Type B pancreatic cell (in vitro differentiated cells): ENCODE measurements at regions not wholly inside any gene's neighbourhood (a gene's known extent, or its start where the extent isn't known, plus 50 kb on each side); places are given as distances from the start of the nearest gene placed in this dataset.

Source experiments
- DNase-seq: peaks from one replicate; pipeline ENCODE4 v3.0.0; 2021; ENCODE audit warnings: mixed read lengths; ENCODE audit not compliant: unreplicated experiment; ENCODE audit errors: extremely low spot score
- H3K27ac Mint-ChIP-seq: 2 replicates; pipeline ENCODE4 v1.8.0; 2021; ENCODE audit warnings: mild to moderate bottlenecking, mixed read lengths
- H3K27me3 Mint-ChIP-seq: 2 replicates; pipeline ENCODE4 v1.8.0; 2021; ENCODE audit warnings: mixed read lengths
- H3K36me3 Mint-ChIP-seq: 2 replicates; pipeline ENCODE4 v1.8.0; 2021; ENCODE audit warnings: mixed read lengths
- H3K4me1 Mint-ChIP-seq: one replicate; pipeline ENCODE4 v1.8.0; 2021; ENCODE audit warnings: mixed read lengths; ENCODE audit not compliant: unreplicated experiment
- H3K4me3 Mint-ChIP-seq: 2 replicates; pipeline ENCODE4 v1.8.0; 2021; ENCODE audit warnings: mild to moderate bottlenecking, mixed read lengths
- H3K9me3 Mint-ChIP-seq: 2 replicates; pipeline ENCODE4 v1.8.0; 2021; ENCODE audit warnings: mixed read lengths
- TF ChIP-seq, protein P1 (sequence below): fragments of 200-600 bp; sonication (generic); conservative IDR thresholded peaks from 2 replicates; pipeline ENCODE4 v1.5.0; 2021; ENCODE audit warnings: antibody characterized with exemption, mild to moderate bottlenecking

DNA sequence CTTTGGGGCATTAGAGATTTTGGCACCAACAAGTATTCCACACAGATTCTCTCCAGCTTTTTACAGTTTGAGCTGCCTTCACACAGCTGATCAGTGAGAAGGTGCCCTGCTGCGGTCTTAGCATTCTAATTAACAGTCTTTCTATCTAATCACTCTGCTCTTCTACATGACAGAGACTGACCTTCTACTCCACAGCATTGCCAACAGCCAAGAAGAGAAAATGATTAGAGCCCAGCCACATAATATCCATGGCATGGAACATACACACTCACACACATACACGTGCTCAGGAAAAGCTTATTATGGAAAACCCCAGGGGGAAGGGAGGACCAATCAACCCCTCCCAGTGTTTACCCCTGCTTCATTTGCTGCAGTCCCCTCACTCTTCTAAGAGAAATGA lies 76.1 kb upstream of the PPP2R3A start:
- Mint-ChIP-seq H3K4me3 (no peak overlapping the region), H3K27ac (no peak overlapping the region), H3K36me3 (no peaks in the 10 kb centered on the region), H3K27me3 (peaks cover 21% of the 10 kb centered on the region), H3K9me3 (no peaks in the 10 kb centered on the region), H3K4me1 (no peaks in the 10 kb centered on the region)
- TF ChIP-seq, protein P1, sequence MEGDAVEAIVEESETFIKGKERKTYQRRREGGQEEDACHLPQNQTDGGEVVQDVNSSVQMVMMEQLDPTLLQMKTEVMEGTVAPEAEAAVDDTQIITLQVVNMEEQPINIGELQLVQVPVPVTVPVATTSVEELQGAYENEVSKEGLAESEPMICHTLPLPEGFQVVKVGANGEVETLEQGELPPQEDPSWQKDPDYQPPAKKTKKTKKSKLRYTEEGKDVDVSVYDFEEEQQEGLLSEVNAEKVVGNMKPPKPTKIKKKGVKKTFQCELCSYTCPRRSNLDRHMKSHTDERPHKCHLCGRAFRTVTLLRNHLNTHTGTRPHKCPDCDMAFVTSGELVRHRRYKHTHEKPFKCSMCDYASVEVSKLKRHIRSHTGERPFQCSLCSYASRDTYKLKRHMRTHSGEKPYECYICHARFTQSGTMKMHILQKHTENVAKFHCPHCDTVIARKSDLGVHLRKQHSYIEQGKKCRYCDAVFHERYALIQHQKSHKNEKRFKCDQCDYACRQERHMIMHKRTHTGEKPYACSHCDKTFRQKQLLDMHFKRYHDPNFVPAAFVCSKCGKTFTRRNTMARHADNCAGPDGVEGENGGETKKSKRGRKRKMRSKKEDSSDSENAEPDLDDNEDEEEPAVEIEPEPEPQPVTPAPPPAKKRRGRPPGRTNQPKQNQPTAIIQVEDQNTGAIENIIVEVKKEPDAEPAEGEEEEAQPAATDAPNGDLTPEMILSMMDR: no peak
- DNase-seq: no peak

DNA sequence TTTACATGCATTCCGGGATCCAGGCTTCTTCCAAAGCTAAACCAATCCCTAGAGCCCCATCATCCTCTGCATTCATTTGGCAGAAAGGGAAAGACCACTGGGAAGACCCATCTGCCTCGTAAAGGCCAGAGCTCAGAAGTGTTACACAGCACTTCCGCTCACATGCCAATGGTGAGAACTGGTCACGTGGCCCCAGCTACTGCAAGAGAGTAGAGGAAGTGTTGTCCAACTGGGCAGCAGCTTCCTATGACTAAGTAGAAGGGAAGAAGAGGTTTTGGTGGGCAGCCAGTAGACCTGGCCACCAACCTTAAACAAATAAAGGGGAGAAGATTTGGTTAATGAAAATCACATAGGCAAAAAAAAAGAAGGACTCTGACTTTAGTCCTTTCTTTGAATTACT lies 74.4 kb upstream of the PPP2R3A start:
- H3K27me3 Mint-ChIP-seq: peaks cover 21% of the 10 kb centered on the region
- no peaks in the 10 kb centered on the region for H3K4me1 Mint-ChIP-seq
- no peaks in the 10 kb centered on the region for H3K9me3 Mint-ChIP-seq
- H3K27ac Mint-ChIP-seq: no peak overlapping the region
- H3K36me3 Mint-ChIP-seq: no peaks in the 10 kb centered on the region
- TF ChIP-seq, protein P1: no peak
- no peak overlapping the region for H3K4me3 Mint-ChIP-seq
- no peak for DNase-seq

DNA sequence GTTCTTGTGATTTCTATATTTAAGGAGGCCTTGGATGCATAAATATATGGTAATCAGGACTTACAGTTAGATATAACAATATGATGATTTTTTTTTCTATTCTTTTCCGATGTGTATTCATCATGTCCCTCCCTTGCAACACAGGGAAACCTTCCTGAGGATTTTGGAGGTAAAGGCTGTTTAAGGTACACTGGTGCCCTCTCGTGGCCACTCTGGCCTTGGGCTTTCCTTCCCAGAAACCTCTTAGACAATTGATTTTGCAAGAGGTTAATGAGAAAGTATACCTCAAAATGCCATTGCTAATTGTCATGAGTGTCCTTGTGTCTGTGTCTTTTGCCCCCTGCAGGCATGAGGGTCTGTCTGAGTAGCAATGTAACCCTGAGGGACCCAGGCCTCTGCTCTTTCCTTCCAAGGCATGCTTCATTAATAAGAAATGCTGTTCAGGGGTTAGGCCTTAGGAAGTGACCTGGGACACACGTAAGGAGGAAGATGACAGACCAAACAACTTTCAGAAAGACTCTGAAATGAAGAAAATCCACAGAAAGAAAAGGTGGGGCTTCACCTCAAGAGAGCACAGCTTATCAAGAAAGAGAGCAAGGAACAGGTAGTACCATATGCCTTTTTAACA lies 70.3 kb upstream of the PPP2R3A start:
- TF ChIP-seq, protein P1: peak; percentile 95
- DNase-seq: peak; percentile 73
- no peaks in the 10 kb centered on the region for H3K4me1 Mint-ChIP-seq
- H3K9me3 Mint-ChIP-seq: no peaks in the 10 kb centered on the region
- H3K27ac Mint-ChIP-seq: no peak overlapping the region
- H3K36me3 Mint-ChIP-seq: no peaks in the 10 kb centered on the region
- peaks cover 21% of the 10 kb centered on the region for H3K27me3 Mint-ChIP-seq
- H3K4me3 Mint-ChIP-seq: no peak overlapping the region

DNA sequence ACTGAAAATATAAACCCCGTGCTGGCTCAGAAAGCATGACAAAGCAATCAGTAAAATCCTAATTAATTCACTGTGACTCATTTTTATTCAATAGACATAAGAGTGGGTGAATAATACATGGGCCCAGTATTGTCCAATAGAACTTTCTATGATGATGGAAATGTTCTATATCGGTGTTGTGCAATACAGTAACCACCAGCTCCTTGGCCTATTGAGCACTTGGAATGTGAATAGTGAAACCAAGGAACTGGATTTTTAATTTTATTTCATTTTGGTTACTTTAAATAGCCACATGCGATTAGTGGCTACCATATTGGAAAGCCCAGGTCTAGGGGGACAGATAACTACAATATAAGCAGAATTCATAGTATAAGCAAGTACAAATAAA lies 69.8 kb upstream of the PPP2R3A start:
- Mint-ChIP-seq H3K27ac (no peak overlapping the region), H3K9me3 (no peaks in the 10 kb centered on the region), H3K4me3 (no peak overlapping the region), H3K4me1 (no peaks in the 10 kb centered on the region), H3K27me3 (peaks cover 21% of the 10 kb centered on the region), H3K36me3 (no peaks in the 10 kb centered on the region)
- no peak for DNase-seq
- TF ChIP-seq, protein P1: no peak

DNA sequence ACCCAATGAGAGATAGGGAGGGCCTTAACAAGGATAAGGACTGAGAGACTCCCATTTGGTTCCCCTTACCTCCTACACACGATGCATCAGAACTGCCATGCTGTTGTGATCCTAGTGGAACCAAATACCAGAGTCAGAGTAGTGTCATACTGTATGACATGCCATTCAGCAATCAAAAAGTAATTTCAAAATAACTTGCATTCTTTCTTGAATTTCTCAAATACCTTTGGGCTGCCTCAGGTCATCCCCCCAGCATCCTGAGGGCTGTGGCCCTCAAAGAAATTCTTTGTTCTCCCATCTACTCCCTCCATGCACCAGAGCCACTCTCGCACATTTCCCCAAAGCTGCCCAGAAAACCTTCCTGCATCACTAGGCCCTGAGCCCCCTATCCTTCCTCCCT lies 68.9 kb upstream of the PPP2R3A start:
- Mint-ChIP-seq H3K4me3 (no peak overlapping the region), H3K9me3 (no peaks in the 10 kb centered on the region), H3K27ac (no peak overlapping the region), H3K27me3 (peaks cover 21% of the 10 kb centered on the region), H3K36me3 (no peaks in the 10 kb centered on the region), H3K4me1 (no peaks in the 10 kb centered on the region)
- no peak for DNase-seq
- TF ChIP-seq, protein P1: no peak

DNA sequence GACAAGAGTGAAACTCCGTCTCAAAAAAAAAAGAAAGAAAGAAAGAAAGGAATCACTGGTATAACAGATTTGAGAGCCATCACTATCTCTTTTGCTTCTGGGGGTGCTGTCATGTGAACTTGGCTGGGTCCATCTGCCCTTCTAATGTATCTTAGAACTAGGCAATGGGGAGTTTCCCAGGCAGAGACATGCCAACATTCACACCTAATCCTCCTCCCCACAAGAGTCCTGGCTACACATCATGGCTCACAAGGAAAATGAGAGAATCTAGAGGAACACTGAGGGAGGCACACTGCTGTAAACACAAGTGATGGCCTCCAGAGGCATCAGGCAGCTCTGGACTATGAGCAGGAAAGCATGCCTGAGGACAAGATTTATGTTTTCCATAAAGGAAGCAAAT lies 67.8 kb upstream of the PPP2R3A start:
- no peak for DNase-seq

More for the DNA sequence above, 67.8 kb upstream of the PPP2R3A start:
- TF ChIP-seq, protein P1: no peak
- no peak overlapping the region for H3K27ac Mint-ChIP-seq
- no peaks in the 10 kb centered on the region for H3K9me3 Mint-ChIP-seq
- no peak overlapping the region for H3K4me3 Mint-ChIP-seq
- H3K4me1 Mint-ChIP-seq: no peaks in the 10 kb centered on the region
- peaks cover 17% of the 10 kb centered on the region for H3K27me3 Mint-ChIP-seq
- H3K36me3 Mint-ChIP-seq: no peaks in the 10 kb centered on the region
